ENCODE measurements at regions not wholly inside any gene's neighbourhood (a gene's known extent, or its start where the extent isn't known, plus 50 kb on each side); places are given as distances from the start of the nearest gene placed in this dataset.

GRCh38 chr16:86322283-86322682 is 188.0 kb upstream of the FOXF1 start:
- FAIRE-seq (no peak), ATAC-seq (no peak), DNase-seq (ENCODE audit: low read depth, low spot score) (no peak)
- H3K4me2 ChIP-seq (ENCODE audit: control insufficient read depth, insufficient read depth): no peak overlapping the region
- no peaks in the 10 kb centered on the region; the same call in 1 of the 2 replicates for H4K20me1 ChIP-seq (ENCODE audit: control insufficient read depth, insufficient read depth)
- H3K4me3 ChIP-seq: no peak overlapping the region
- CTCF ChIA-PET: no interaction called here
- POLR2A ChIA-PET: no interaction called here
- RAD21 ChIA-PET (ENCODE audit: unreplicated experiment): no interaction called here
- intact Hi-C loops (cut with micrococcal nuclease; ENCODE audit: unreplicated experiment): no loop called here
- no peaks in the 10 kb centered on the region for H3K79me2 ChIP-seq (ENCODE audit: control insufficient read depth, insufficient read depth, low read length)
- H3K9ac ChIP-seq (ENCODE audit: control insufficient read depth, insufficient read depth, low read length): no peak overlapping the region
- no peaks in the 10 kb centered on the region for H3K36me3 ChIP-seq (ENCODE audit: control insufficient read depth in 2 of 2, insufficient read depth in 2 of 2, low read length in 1 of 2)
- no peaks in the 10 kb centered on the region for H3K9me3 ChIP-seq (replicated peaks; ENCODE audit: control insufficient read depth, insufficient read depth, low read length)
- no peaks in the 10 kb centered on the region for H3K4me1 ChIP-seq (ENCODE audit: control insufficient read depth, insufficient read depth, low read length)
- H2AFZ ChIP-seq (ENCODE audit: control insufficient read depth, low read depth, low read length): no peak overlapping the region
- SMC1A ChIA-PET (ENCODE audit: uncharacterized antibody, unreplicated experiment): no interaction called here
- 16% methylated on average over 6 of the region's 6 CpGs for WGBS (ENCODE audit: insufficient coverage, insufficient replicate concordance, low lambda C conversion rate, missing lambda C conversion rate)
- no TSS peak for BruUV-seq (replicated peaks)
- peaks cover 0 to 5% of the 10 kb centered on the region in 2 experiments; a peak in 3 of 4 replicates for H3K27me3 ChIP-seq (replicated peaks in 1 of 2; ENCODE audit: control insufficient read depth in 2 of 2, insufficient read depth in 2 of 2, low read length in 1 of 2)
- no peak overlapping the region for H3K27ac ChIP-seq (ENCODE audit: control insufficient read depth, insufficient read depth)
- TF ChIP-seq PRDM15 (CRISPR knock-in tag; IDR thresholded peaks at IDR 0.05) (no peak), SMARCA5 (IDR thresholded peaks at IDR 0.05) (no peak), MEF2B (IDR thresholded peaks at IDR 0.05; ENCODE audit: partially characterized antibody, poor library complexity, severe bottlenecking) (no peak), EGR1 (IDR thresholded peaks at IDR 0.05; ENCODE audit: borderline replicate concordance in 1 of 2, low read depth in 2 of 2, low read length in 2 of 2) (no peak), GATAD2B (conservative IDR thresholded peaks at IDR 0.05; ENCODE audit: low read depth) (no peak), GABPA (IDR thresholded peaks at IDR 0.05; ENCODE audit: low read depth) (no peak), EP300 (IDR thresholded peaks at IDR 0.05; ENCODE audit: borderline replicate concordance in 1 of 2, control insufficient read depth in 1 of 2, low read depth in 2 of 2, low read length in 2 of 2) (no peak), NFYA (IDR thresholded peaks at IDR 0.05; ENCODE audit: borderline replicate concordance, low read depth, low read length) (no peak), WRNIP1 (IDR thresholded peaks at IDR 0.05; ENCODE audit: borderline replicate concordance, low read depth, low read length) (no peak)
- in situ Hi-C loops (cut with MboI): no loop called here

Data from GM12878 (cell line).